ENCODE measurements at regions not wholly inside any gene's neighbourhood (a gene's known extent, or its start where the extent isn't known, plus 50 kb on each side); places are given as distances from the start of the nearest gene placed in this dataset.

- no peak for TF ChIP-seq CTCF (IDR thresholded peaks at IDR 0.05; ENCODE audit: low read depth, low read length)
- TF ChIP-seq EZH2phosphoT487 (IDR thresholded peaks at IDR 0.05; ENCODE audit: low read depth), result no peak
Measured at GRCh38 chr5:40453689-40454088, 226.0 kb upstream of the PTGER4 start.

GRCh38 chr5:40452874-40453624 lies 226.7 kb upstream of the PTGER4 start:
- Histone ChIP-seq H3K36me3 (replicated peaks; ENCODE audit: low read depth, low read length) (no peaks in the 10 kb centered on the region), H3K27ac (ENCODE audit: low read length) (no peak overlapping the region), H3K9me3 (ENCODE audit: insufficient read depth, low read length) (no peaks in the 10 kb centered on the region), H2AFZ (ENCODE audit: low read depth, low read length) (no peak overlapping the region), H3K27me3 (ENCODE audit: low read depth, low read length) (no peaks in the 10 kb centered on the region), H3K79me2 (ENCODE audit: low read length) (no peaks in the 10 kb centered on the region), H3K4me2 (ENCODE audit: low read length) (no peak overlapping the region), H4K20me1 (ENCODE audit: insufficient read depth, low read length) (no peaks in the 10 kb centered on the region), H3K4me1 (ENCODE audit: low read length) (no peaks in the 10 kb centered on the region), H3K9ac (ENCODE audit: low read length) (no peak overlapping the region), H3K4me3 (ENCODE audit: low read length) (no peak overlapping the region)
- TF ChIP-seq EZH2phosphoT487 (IDR thresholded peaks at IDR 0.05; ENCODE audit: low read depth), result no peak
- TF ChIP-seq CTCF (IDR thresholded peaks at IDR 0.05; ENCODE audit: low read depth, low read length), result no peak

More at GRCh38 chr5:40453689-40454088, 226.0 kb upstream of the PTGER4 start:
- no peak overlapping the region for H3K27ac ChIP-seq (ENCODE audit: low read length)
- no peaks in the 10 kb centered on the region for H3K27me3 ChIP-seq (ENCODE audit: low read depth, low read length)
- no peaks in the 10 kb centered on the region for H3K79me2 ChIP-seq (ENCODE audit: low read length)
- H3K9me3 ChIP-seq (ENCODE audit: insufficient read depth, low read length), result no peaks in the 10 kb centered on the region
- no peak overlapping the region for H3K4me3 ChIP-seq (ENCODE audit: low read length)
- no peaks in the 10 kb centered on the region for H4K20me1 ChIP-seq (ENCODE audit: insufficient read depth, low read length)
- H3K4me2 ChIP-seq (ENCODE audit: low read length), result no peak overlapping the region
- H3K36me3 ChIP-seq (replicated peaks; ENCODE audit: low read depth, low read length), result no peaks in the 10 kb centered on the region
- no peak overlapping the region for H2AFZ ChIP-seq (ENCODE audit: low read depth, low read length)
- no peak overlapping the region for H3K9ac ChIP-seq (ENCODE audit: low read length)
- H3K4me1 ChIP-seq (ENCODE audit: low read length), result no peaks in the 10 kb centered on the region

- Histone ChIP-seq H3K36me3 (replicated peaks; ENCODE audit: low read depth, low read length) (no peaks in the 10 kb centered on the region), H3K27ac (ENCODE audit: low read length) (no peak overlapping the region), H3K9me3 (ENCODE audit: insufficient read depth, low read length) (no peaks in the 10 kb centered on the region), H2AFZ (ENCODE audit: low read depth, low read length) (no peak overlapping the region), H4K20me1 (ENCODE audit: insufficient read depth, low read length) (no peaks in the 10 kb centered on the region), H3K4me2 (ENCODE audit: low read length) (no peak overlapping the region), H3K27me3 (ENCODE audit: low read depth, low read length) (no peaks in the 10 kb centered on the region), H3K79me2 (ENCODE audit: low read length) (no peaks in the 10 kb centered on the region), H3K9ac (ENCODE audit: low read length) (no peak overlapping the region), H3K4me3 (ENCODE audit: low read length) (no peak overlapping the region), H3K4me1 (ENCODE audit: low read length) (peaks cover 1% of the 10 kb centered on the region)
- TF ChIP-seq EZH2phosphoT487 (IDR thresholded peaks at IDR 0.05; ENCODE audit: low read depth) (no peak), CTCF (IDR thresholded peaks at IDR 0.05; ENCODE audit: low read depth, low read length) (no peak)
Measured at GRCh38 chr5:40447438-40447837, 232.3 kb upstream of the PTGER4 start.

- TF ChIP-seq EZH2phosphoT487 (IDR thresholded peaks at IDR 0.05; ENCODE audit: low read depth) (no peak), CTCF (IDR thresholded peaks at IDR 0.05; ENCODE audit: low read depth, low read length) (no peak)
- Histone ChIP-seq H3K4me2 (ENCODE audit: low read length) (no peak overlapping the region), H3K79me2 (ENCODE audit: low read length) (no peaks in the 10 kb centered on the region), H3K9ac (ENCODE audit: low read length) (no peak overlapping the region), H3K27ac (ENCODE audit: low read length) (no peak overlapping the region), H4K20me1 (ENCODE audit: insufficient read depth, low read length) (no peaks in the 10 kb centered on the region), H3K36me3 (replicated peaks; ENCODE audit: low read depth, low read length) (no peaks in the 10 kb centered on the region), H3K9me3 (ENCODE audit: insufficient read depth, low read length) (no peaks in the 10 kb centered on the region), H2AFZ (ENCODE audit: low read depth, low read length) (no peak overlapping the region), H3K27me3 (ENCODE audit: low read depth, low read length) (no peaks in the 10 kb centered on the region), H3K4me3 (ENCODE audit: low read length) (no peak overlapping the region), H3K4me1 (ENCODE audit: low read length) (peaks cover 5% of the 10 kb centered on the region)
Measured at GRCh38 chr5:40446910-40447309, 232.8 kb upstream of the PTGER4 start.

Measured in OCI-LY3 (cell line).